Prostate gland (tissue), 2 donors: ENCODE measurements at regions not wholly inside any gene's neighbourhood (a gene's known extent, or its start where the extent isn't known, plus 50 kb on each side); places are given as distances from the start of the nearest gene placed in this dataset.

Experiments used
- DNase-seq: peaks from one replicate; pipeline ENCODE4 v3.0.0-alpha.2; 2019; ENCODE audit warnings: low spot score
- H3K27ac ChIP-seq, 2 donors: fragments of 200-600 bp; sonication (generic); 2 replicates each; pipeline ENCODE4 v1.5.1; 2017 to 2019
- H3K27me3 ChIP-seq: fragments of 200-600 bp; sonication (generic); replicated peaks from 2 replicates; pipeline ENCODE4 v1.5.1; 2019; ENCODE audit not compliant: insufficient read depth
- H3K36me3 ChIP-seq, 2 donors: fragments of 200-600 bp; sonication (generic); 1 replicate in 1 of 2; 2 replicates in 1 of 2; pipeline versions ENCODE4 v1.5.1 to v1.8.1; 2017 to 2019
- H3K4me1 ChIP-seq: fragments of 200-600 bp; sonication (generic); replicated peaks from 2 replicates; pipeline ENCODE4 v1.5.1; 2019
- H3K4me3 ChIP-seq, 2 donors: fragments of 200-600 bp; sonication (generic); 2 replicates each; pipeline ENCODE4 v1.5.1; 2017 to 2019
- H3K9me3 ChIP-seq: fragments of 200-600 bp; sonication (generic); 2 replicates; pipeline ENCODE4 v1.5.1; 2017
- CTCF ChIP-seq, 4 experiments: fragments of 200-600 bp in 2 of 4; fragments of 450-650 bp in 2 of 4; sonication (generic) in 2 of 4; IDR thresholded peaks; 1 replicate in 3 of 4; 2 replicates in 1 of 4; pipeline ENCODE4 v1.5.1; 2016 to 2019; ENCODE audit warnings: antibody characterized with exemption in 4 of 4, mild to moderate bottlenecking in 2 of 4, moderate library complexity in 2 of 4
- POLR2A ChIP-seq: fragments of 450-650 bp; IDR thresholded peaks from one replicate; pipeline ENCODE4 v1.6.1; 2016; ENCODE audit warnings: antibody characterized with exemption, mild to moderate bottlenecking
- POLR2AphosphoS5 ChIP-seq: sonication (generic); formaldehyde crosslinking; IDR thresholded peaks from one replicate; pipeline ENCODE4 v1.6.1; 2017; ENCODE audit warnings: antibody characterized with exemption
- WGBS: methylation state at CpG from one replicate; pipeline ENCODE4 v1.1.5; 2018; 5-methylcytosine and 5-hydroxymethylcytosine counted together
- intact Hi-C: fragments of 100-400 bp; cut with DNase I; formaldehyde crosslinking; loops from one replicate; pipeline ENCODE4 v1.14.2; 2022

GRCh38 chr7:130970696-130971095, 236.7 kb upstream of the KLF14 start:
- intact Hi-C loops = no loop called here
- Histone ChIP-seq H3K9me3 (no peaks in the 10 kb centered on the region), H3K36me3 (no peaks in the 10 kb centered on the region), H3K4me3 (no peak overlapping the region), H3K27ac (no peak overlapping the region), H3K27me3 (no peaks in the 10 kb centered on the region), H3K4me1 (no peaks in the 10 kb centered on the region)
- DNase-seq = no peak
- WGBS = 12% methylated on average over 1 of the region's 1 CpG
- TF ChIP-seq POLR2AphosphoS5 (no peak), POLR2A (no peak), CTCF (IDR thresholded peaks at IDR 0.05) (no peak)

- TF ChIP-seq POLR2A = no peak
- TF ChIP-seq CTCF (IDR thresholded peaks at IDR 0.05) = no peak
- TF ChIP-seq POLR2AphosphoS5 = no peak
- no peaks in the 10 kb centered on the region for H3K4me1 ChIP-seq
- no peaks in the 10 kb centered on the region for H3K27me3 ChIP-seq
- H3K4me3 ChIP-seq = no peak overlapping the region
- intact Hi-C loops = no loop called here
- WGBS = 94% methylated on average over 4 of the region's 4 CpGs
- H3K36me3 ChIP-seq = no peaks in the 10 kb centered on the region
- H3K9me3 ChIP-seq = no peaks in the 10 kb centered on the region
- no peak for DNase-seq
- no peak overlapping the region for H3K27ac ChIP-seq
Observed at GRCh38 chr7:130971297-130971696, 237.3 kb upstream of the KLF14 start.

GRCh38 chr7:130972201-130972600, 238.2 kb upstream of the KLF14 start:
- Histone ChIP-seq H3K9me3 (no peaks in the 10 kb centered on the region), H3K27ac (no peak overlapping the region), H3K4me3 (no peak overlapping the region), H3K27me3 (no peaks in the 10 kb centered on the region), H3K36me3 (no peaks in the 10 kb centered on the region), H3K4me1 (no peaks in the 10 kb centered on the region)
- intact Hi-C loops = no loop called here
- TF ChIP-seq POLR2A = no peak
- no peak for TF ChIP-seq CTCF (IDR thresholded peaks at IDR 0.05)
- no peak for TF ChIP-seq POLR2AphosphoS5
- 97% methylated on average over 2 of the region's 2 CpGs for WGBS
- DNase-seq = no peak

GRCh38 chr7:130973637-130974036, 239.6 kb upstream of the KLF14 start:
- TF ChIP-seq CTCF (IDR thresholded peaks at IDR 0.05) = no peak
- no peak for TF ChIP-seq POLR2A
- no peak for TF ChIP-seq POLR2AphosphoS5
- Histone ChIP-seq H3K4me3 (no peak overlapping the region), H3K27me3 (no peaks in the 10 kb centered on the region), H3K9me3 (no peaks in the 10 kb centered on the region), H3K27ac (no peak overlapping the region), H3K36me3 (no peaks in the 10 kb centered on the region), H3K4me1 (no peaks in the 10 kb centered on the region)
- no peak for DNase-seq
- intact Hi-C loops = no loop called here

- DNase-seq = no peak
- intact Hi-C loops = no loop called here
- TF ChIP-seq CTCF (IDR thresholded peaks at IDR 0.05) (no peak), POLR2A (no peak), POLR2AphosphoS5 (no peak)
Observed at GRCh38 chr7:130974169-130974568, 240.2 kb upstream of the KLF14 start.

More at GRCh38 chr7:130974169-130974568, 240.2 kb upstream of the KLF14 start:
- Histone ChIP-seq H3K36me3 (no peaks in the 10 kb centered on the region), H3K4me3 (no peak overlapping the region), H3K27me3 (no peaks in the 10 kb centered on the region), H3K27ac (no peak overlapping the region), H3K9me3 (no peaks in the 10 kb centered on the region), H3K4me1 (no peaks in the 10 kb centered on the region)
- 98% methylated on average over 2 of the region's 2 CpGs for WGBS
